GM10248 (cell line): ENCODE measurements at regions not wholly inside any gene's neighbourhood (a gene's known extent, or its start where the extent isn't known, plus 50 kb on each side); places are given as distances from the start of the nearest gene placed in this dataset.

Source experiments
- CTCF ChIA-PET: fragments of 300-600 bp; sonication (Branson Sonifier 250); formaldehyde crosslinking; extraction: SDS; loops from one replicate; lab custom pipeline; 2021; ENCODE audit warnings: antibody characterized with exemption; lab: Yijun Ruan, JAX
- POLR2A ChIA-PET: fragments of 350-650 bp; sonication (Branson Sonifier 250); formaldehyde crosslinking; extraction: SDS; loops from one replicate; lab custom pipeline; 2020; ENCODE audit warnings: antibody characterized with exemption; lab: Yijun Ruan, JAX
- DNase-seq: peaks from one replicate; pipeline ENCODE4 v3.0.0; 2012; ENCODE audit errors: extremely low spot score
- TF ChIP-seq, protein P1 (sequence below): IDR thresholded peaks from 2 replicates; pipeline ENCODE4 v1.5.1; 2012; ENCODE audit warnings: mild to moderate bottlenecking, low read depth; ENCODE audit errors: extremely low read depth, missing control alignments, control extremely low read depth

DNA sequence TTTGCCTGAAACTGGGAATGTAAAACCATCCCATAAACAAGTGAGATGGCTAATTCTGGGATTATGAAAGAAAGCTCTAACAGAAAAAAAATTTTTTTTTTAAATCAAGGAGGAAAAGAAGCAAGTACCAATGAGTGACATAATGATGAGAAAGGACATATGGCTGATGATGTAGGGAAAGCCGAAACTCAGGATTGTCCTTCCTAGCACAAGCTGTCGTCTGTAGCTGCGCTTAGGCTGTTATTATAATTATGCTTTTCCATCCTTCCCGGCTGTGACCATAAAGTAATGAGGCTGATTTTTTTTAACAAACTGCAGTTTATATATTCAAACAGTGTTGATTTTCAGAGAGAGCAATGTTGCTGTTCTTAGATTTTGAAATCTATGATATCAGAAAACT, 209.8 kb upstream of the NOCT start:
- ChIA-PET CTCF (no interaction called here), POLR2A (no interaction called here)

DNA sequence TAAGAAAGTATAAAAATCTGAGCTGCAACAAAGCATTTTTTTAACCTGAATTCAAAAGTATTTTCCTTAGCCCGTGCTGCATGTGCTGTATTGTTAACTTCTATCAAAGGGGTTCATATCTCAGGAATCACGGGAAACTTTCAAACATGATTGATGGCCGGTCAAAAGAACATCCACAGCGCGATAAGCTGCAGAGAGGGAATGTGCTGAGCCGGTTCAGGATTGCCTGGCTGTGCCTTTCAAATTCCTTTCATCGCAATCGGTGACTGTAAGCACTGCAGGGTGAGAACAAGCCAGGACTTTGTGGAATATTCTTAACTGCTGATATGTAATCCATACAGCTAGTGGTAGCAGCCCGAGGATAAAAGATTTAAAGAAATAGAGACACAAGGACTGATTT, 210.9 kb upstream of the NOCT start:
- ChIA-PET POLR2A (no interaction called here), CTCF (no interaction called here)
- DNase-seq, result no peak
- TF ChIP-seq, protein P1, sequence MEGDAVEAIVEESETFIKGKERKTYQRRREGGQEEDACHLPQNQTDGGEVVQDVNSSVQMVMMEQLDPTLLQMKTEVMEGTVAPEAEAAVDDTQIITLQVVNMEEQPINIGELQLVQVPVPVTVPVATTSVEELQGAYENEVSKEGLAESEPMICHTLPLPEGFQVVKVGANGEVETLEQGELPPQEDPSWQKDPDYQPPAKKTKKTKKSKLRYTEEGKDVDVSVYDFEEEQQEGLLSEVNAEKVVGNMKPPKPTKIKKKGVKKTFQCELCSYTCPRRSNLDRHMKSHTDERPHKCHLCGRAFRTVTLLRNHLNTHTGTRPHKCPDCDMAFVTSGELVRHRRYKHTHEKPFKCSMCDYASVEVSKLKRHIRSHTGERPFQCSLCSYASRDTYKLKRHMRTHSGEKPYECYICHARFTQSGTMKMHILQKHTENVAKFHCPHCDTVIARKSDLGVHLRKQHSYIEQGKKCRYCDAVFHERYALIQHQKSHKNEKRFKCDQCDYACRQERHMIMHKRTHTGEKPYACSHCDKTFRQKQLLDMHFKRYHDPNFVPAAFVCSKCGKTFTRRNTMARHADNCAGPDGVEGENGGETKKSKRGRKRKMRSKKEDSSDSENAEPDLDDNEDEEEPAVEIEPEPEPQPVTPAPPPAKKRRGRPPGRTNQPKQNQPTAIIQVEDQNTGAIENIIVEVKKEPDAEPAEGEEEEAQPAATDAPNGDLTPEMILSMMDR, result no peak

More for the DNA sequence above, 209.8 kb upstream of the NOCT start:
- DNase-seq, result no peak
- TF ChIP-seq, protein P1, result no peak

DNA sequence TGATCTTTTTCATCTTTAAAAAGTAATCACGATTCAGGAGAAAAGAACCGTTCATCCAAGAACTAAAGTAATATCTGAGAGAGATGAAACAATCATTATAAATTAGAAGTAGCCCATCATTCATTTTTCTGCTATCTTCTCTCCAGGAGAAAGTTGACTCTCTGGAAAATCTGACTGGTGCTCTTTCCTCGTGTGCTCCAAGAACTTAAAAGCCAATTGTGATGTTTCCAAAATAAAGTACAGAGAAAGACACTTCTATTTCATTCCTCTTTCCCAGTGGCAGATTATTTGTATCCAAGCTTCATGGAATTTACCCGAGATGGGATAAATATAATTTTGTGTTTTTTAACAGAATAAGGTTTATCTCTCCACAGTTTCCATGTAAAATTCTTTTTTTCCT, 212.5 kb upstream of the NOCT start:
- TF ChIP-seq, protein P1, result no peak
- CTCF ChIA-PET, result no interaction called here
- no peak for DNase-seq
- POLR2A ChIA-PET, result no interaction called here

DNA sequence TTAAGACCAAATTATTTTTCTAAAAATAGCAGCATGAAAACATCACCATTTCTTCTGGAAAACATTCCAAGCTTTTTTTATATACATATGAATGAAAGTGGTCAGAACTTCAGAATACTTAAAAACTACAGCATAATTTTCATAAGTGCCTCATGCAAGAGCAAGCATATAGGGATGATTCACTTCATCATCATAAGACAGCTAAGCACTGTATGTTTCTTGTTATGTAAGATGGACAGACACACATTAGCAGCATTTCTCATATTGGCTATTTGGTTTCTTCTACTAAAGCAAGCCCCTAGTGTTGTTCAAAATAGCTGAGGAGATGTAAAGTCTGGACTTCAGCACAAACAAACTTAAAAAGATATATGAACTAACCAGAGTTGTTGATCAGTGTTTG, 213.1 kb upstream of the NOCT start:
- POLR2A ChIA-PET, result no interaction called here
- CTCF ChIA-PET, result no interaction called here
- TF ChIP-seq, protein P1, result no peak
- no peak for DNase-seq

DNA sequence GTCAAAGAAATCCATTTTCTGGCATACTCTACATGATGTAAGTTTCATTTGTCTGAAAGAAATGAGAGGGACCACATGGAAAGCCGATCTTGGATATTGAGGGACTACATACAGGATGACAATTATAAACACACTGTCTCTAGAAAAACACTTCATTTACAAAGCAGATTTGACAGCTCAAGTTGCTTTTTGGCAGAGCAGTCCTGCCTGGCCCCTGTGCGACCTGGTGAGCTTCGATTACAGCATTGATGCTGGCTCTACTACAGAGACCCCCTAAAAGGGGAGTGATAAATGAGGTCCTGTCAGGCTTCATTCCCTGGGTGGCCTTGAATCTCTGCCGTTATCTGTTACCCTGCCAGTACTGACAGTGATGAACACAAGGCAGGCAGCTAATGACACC, 215.2 kb upstream of the NOCT start:
- ChIA-PET POLR2A (no interaction called here), CTCF (interaction anchor here (1.2 to 1.5 kb wide), 3 partner anchors 10 to 980 kb away, joined by 3 read pairs; no protein-coding TSS in a partner anchor)
- no peak for DNase-seq
- TF ChIP-seq, protein P1, result no peak

DNA sequence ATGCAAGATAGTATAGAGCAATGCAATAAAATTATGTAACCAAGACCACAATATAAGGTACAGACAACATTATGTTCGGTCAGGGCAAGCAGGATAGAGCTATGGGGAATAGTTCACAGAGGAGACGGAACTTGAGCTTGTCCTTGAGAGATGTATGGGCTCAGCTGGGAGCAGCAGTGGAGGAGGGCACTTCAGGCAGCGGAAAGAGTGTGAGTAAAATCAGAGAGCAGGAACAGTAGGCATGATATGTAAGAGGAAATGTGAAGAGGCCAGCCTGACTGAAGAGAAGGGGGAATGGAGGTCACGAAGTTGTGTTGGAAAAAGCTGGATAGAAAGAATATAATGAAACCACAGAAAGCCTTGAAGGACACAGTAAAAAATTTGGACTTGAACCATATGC, 217.2 kb upstream of the NOCT start:
- TF ChIP-seq, protein P1, result no peak
- no peak for DNase-seq
- ChIA-PET CTCF (interaction anchor here (0.8 to 1.4 kb wide), 2 partner anchors 9 to 27 kb away, joined by 3 read pairs; no protein-coding TSS in a partner anchor), POLR2A (no interaction called here)

DNA sequence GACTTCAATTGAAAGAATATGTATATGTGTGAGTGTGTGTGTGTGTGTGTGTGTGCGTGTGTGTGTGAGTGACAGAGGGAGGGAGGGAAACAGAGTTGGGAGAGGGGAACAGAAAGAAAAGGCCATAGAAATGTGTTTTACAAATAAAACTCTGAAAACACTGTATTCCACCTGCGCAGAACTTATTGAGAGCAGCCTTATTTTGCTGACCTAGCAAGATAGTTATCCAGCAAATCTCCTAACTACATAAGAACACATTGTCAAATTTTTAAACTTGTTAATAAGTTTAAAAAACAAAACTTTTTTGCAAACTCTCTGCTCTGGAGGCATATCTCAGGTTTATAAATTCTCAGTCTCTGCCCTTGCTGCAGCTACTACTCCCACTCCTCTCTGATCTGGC, 217.9 kb upstream of the NOCT start:
- ChIA-PET POLR2A (no interaction called here), CTCF (no interaction called here)
- TF ChIP-seq, protein P1, result no peak
- no peak for DNase-seq
